CD4-positive, alpha-beta T cell treated with Interleukin-6 at 100 ng/mL for 8 hours (primary cell): ENCODE measurements at regions not wholly inside any gene's neighbourhood (a gene's known extent, or its start where the extent isn't known, plus 50 kb on each side); places are given as distances from the start of the nearest gene placed in this dataset.

Source experiments
- DNase-seq: peaks from one replicate; pipeline ENCODE4 v3.0.0-alpha.2; 2020; ENCODE audit warnings: mixed read lengths, low spot score

DNA sequence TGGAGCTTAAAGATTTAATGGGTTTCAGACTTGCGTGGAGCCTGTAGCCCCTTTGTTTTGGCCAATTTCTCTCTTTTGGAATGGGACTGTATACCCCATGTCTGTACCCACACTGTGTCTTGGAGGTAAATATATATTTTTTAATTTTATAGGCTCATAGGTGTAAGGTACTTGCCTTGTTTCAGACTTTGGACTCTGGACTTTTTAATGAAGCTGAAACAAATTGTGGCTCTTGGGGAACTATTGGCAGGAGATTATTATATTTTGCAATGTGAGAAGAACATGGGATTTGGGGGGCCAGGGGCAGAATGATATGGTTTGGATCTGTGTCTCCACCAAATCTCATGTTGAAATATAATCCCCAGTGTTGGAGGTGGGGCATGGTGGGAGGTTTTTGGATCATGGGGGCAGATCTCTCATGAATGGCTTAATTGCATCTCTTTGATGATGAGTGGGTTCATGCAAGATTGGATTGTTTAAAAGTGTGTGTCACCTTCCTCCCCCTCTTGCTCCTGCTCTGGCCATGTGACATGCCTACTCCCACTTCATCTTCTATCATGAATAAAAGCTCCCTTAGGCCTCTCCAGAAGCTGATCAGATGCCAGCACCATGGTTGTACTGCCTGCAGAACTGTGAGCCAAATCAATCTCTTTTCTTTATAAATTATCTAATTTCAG lies 74.1 kb upstream of the ARHGAP20 start:
- DNase-seq = no peak

GRCh38 chr11:110785398-110785797 lies 73.2 kb upstream of the ARHGAP20 start:
- no peak for DNase-seq

GRCh38 chr11:110782616-110783015 lies 70.4 kb upstream of the ARHGAP20 start:
- no peak for DNase-seq

- no peak for DNase-seq
Observed at GRCh38 chr11:110779108-110779507, 66.9 kb upstream of the ARHGAP20 start.

DNA sequence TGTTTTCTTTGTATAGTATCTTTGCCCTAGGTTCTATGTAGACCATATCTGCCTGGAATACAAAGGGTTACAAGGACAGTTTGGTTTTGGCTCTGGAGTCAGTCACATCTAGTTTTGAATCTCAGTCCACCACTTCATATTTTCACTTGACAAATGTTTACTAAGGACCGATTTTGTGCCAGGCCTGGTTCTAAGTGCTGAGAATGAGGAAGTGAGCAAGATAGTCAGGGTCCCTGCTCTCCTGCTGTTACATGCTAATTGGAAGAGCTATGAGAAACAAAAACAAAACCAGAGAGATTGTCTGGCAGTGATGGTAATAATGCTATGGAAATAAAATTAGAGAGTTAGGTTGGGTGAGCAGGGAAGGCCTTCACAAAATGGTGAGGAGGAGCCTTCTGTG lies 66.1 kb upstream of the ARHGAP20 start:
- no peak for DNase-seq

- no peak for DNase-seq
Observed at GRCh38 chr11:110777775-110778174, 65.5 kb upstream of the ARHGAP20 start.

DNA sequence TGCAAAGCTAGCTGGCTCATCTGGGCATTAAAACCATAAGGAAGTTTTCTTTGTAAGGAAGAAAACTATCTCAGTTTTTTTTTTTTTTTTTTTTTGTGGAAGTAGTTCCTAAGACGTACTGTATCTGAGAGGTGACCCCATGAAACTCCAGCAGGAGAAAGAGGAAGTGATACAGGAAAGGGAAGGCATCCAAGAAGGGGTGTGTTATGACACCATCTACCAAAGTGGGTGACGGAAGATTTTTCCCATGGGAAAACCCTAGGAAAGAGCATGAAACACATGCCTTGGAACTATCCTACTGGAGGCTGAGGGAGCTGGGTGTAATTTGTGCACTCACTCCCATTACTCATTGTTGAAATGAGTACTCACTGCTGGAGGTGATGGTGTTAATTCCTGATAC lies 63.8 kb upstream of the ARHGAP20 start:
- DNase-seq = no peak

GRCh38 chr11:110774138-110775014 lies 62.1 kb upstream of the ARHGAP20 start:
- no peak for DNase-seq

- no peak for DNase-seq
Observed at GRCh38 chr11:110773442-110773841, 61.2 kb upstream of the ARHGAP20 start.

GRCh38 chr11:110772863-110773262 lies 60.6 kb upstream of the ARHGAP20 start:
- no peak for DNase-seq

- DNase-seq = no peak
Observed at GRCh38 chr11:110766316-110766715, 54.1 kb upstream of the ARHGAP20 start.

DNA sequence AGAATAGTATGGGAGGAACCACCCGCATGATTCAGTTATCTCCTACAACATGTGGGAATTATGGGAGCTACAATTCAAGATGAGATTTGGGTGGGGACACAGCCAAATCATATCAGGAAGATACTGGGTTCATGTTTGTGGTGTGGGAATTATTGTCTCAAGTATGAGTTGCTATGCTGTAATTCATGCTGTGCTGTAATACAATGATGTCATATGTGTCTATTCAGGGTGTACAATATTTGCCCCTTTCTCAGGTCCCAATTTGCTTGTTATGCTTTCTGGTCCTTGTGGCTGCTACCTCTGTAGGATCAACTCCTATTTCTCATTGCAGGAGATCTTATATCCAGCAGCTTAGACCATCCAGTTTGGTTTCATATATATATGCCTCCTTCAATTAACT lies 52.2 kb upstream of the ARHGAP20 start:
- DNase-seq = no peak

- DNase-seq = no peak
Observed at GRCh38 chr11:110763249-110764011, 51.2 kb upstream of the ARHGAP20 start.

DNA sequence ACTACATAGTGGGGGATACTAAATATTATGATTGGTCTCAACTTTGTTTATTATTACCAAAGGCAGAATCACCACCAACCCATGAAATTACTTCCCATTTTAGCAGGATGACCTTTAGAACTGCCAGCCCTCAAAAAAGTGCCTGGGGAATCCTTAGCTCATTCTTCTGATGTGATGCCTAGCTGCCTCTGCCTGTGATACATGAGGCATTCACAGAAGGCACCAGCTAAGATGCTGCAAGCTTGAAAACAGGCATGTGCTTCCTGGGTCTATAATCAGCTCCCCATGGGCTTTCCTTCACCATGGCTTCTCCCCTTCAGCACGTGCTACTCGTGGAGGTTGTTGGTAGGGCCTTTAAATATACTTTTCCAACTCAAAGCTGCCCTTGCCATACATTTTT lies 50.4 kb upstream of the ARHGAP20 start:
- no peak for DNase-seq
